GM12892 (cell line): ENCODE measurements at regions not wholly inside any gene's neighbourhood (a gene's known extent, or its start where the extent isn't known, plus 50 kb on each side); places are given as distances from the start of the nearest gene placed in this dataset.

Experiments
- DNase-seq: peaks from one replicate; pipeline ENCODE4 v3.0.0; 2011; ENCODE audit not compliant: insufficient read length
- FAIRE-seq: peaks from 2 replicates; lab custom pipeline; 2011; peaks lifted over from hg19 to GRCh38; lab: Jason Lieb, UNC
- POLR2A ChIP-seq: IDR thresholded peaks from 2 replicates; pipeline ENCODE4 v1.6.1; 2011; ENCODE audit warnings: low read depth, low read length, control low read depth
- POLR2AphosphoS5 ChIP-seq: IDR thresholded peaks from 2 replicates; pipeline ENCODE4 v1.6.1; 2011; ENCODE audit warnings: low read depth, low read length, control low read depth
- TAF1 ChIP-seq: IDR thresholded peaks from 2 replicates; pipeline ENCODE4 v1.6.1; 2011; ENCODE audit warnings: low read depth, mild to moderate bottlenecking, control low read depth, low read length, borderline replicate concordance

- FAIRE-seq (no peak), DNase-seq (no peak)
- no peak for TF ChIP-seq POLR2A
- TF ChIP-seq TAF1: no peak
- no peak for TF ChIP-seq POLR2AphosphoS5
Observed at GRCh38 chr18:59822612-59823550, 76.9 kb upstream of the PMAIP1 start.

- FAIRE-seq (peak; percentile 36), DNase-seq (no peak)
- TF ChIP-seq POLR2A (no peak), TAF1 (no peak), POLR2AphosphoS5 (no peak)
Observed at GRCh38 chr18:59821983-59822382, 77.8 kb upstream of the PMAIP1 start.

GRCh38 chr18:59820663-59821062 lies 79.1 kb upstream of the PMAIP1 start:
- no peak for FAIRE-seq
- TF ChIP-seq POLR2A (no peak), POLR2AphosphoS5 (no peak), TAF1 (no peak)
- no peak for DNase-seq

GRCh38 chr18:59818769-59819168 lies 81.0 kb upstream of the PMAIP1 start:
- TF ChIP-seq TAF1 (no peak), POLR2AphosphoS5 (no peak), POLR2A (no peak)
- DNase-seq: no peak
- FAIRE-seq: no peak

GRCh38 chr18:59814891-59815290 lies 84.9 kb upstream of the PMAIP1 start:
- FAIRE-seq: no peak
- TF ChIP-seq TAF1 (no peak), POLR2A (no peak), POLR2AphosphoS5 (no peak)
- DNase-seq: no peak

GRCh38 chr18:59813942-59814341 lies 85.9 kb upstream of the PMAIP1 start:
- FAIRE-seq (no peak), DNase-seq (no peak)

GRCh38 chr18:59810735-59811520 lies 88.9 kb upstream of the PMAIP1 start:
- FAIRE-seq (no peak), DNase-seq (no peak)
- TF ChIP-seq TAF1 (no peak), POLR2AphosphoS5 (no peak), POLR2A (no peak)

More at GRCh38 chr18:59813942-59814341, 85.9 kb upstream of the PMAIP1 start:
- TF ChIP-seq POLR2A: no peak
- no peak for TF ChIP-seq POLR2AphosphoS5
- no peak for TF ChIP-seq TAF1

GRCh38 chr18:59810183-59810582 lies 89.6 kb upstream of the PMAIP1 start:
- DNase-seq: no peak
- TF ChIP-seq POLR2A (no peak), TAF1 (no peak), POLR2AphosphoS5 (no peak)
- peak; percentile 42 for FAIRE-seq

GRCh38 chr18:59802031-59802430 lies 97.8 kb upstream of the PMAIP1 start:
- no peak for FAIRE-seq

GRCh38 chr18:59801576-59801975 lies 98.2 kb upstream of the PMAIP1 start:
- no peak for DNase-seq
- FAIRE-seq: no peak
- TF ChIP-seq POLR2A: no peak
- TF ChIP-seq POLR2AphosphoS5: no peak
- no peak for TF ChIP-seq TAF1

More at GRCh38 chr18:59802031-59802430, 97.8 kb upstream of the PMAIP1 start:
- no peak for TF ChIP-seq TAF1
- TF ChIP-seq POLR2A: no peak
- no peak for TF ChIP-seq POLR2AphosphoS5
- no peak for DNase-seq

GRCh38 chr18:59800897-59801296 lies 98.9 kb upstream of the PMAIP1 start:
- DNase-seq (no peak), FAIRE-seq (no peak)
- TF ChIP-seq TAF1 (no peak), POLR2AphosphoS5 (no peak), POLR2A (no peak)

GRCh38 chr18:59799383-59800015 lies 100.3 kb upstream of the PMAIP1 start:
- FAIRE-seq: no peak
- DNase-seq: no peak
- no peak for TF ChIP-seq POLR2AphosphoS5
- no peak for TF ChIP-seq POLR2A
- no peak for TF ChIP-seq TAF1
